Keratinocyte (primary cell): ENCODE measurements at regions not wholly inside any gene's neighbourhood (a gene's known extent, or its start where the extent isn't known, plus 50 kb on each side); places are given as distances from the start of the nearest gene placed in this dataset.

Experiments used
- DNase-seq: peaks from one replicate; pipeline ENCODE4 v3.0.0-alpha.2; 2011; ENCODE audit warnings: low read depth, missing footprints, low spot score
- FAIRE-seq: peaks from 2 replicates; lab custom pipeline; 2011; peaks lifted over from hg19 to GRCh38; lab: Jason Lieb, UNC
- H2AFZ ChIP-seq: 2 replicates; pipeline ENCODE4 v1.6.0; 2012; ENCODE audit warnings: low read length, control low read depth, inconsistent platforms; ENCODE audit not compliant: control insufficient read depth
- H3K27ac ChIP-seq: 2 replicates; pipeline ENCODE4 v1.5.1; 2011; ENCODE audit warnings: low read length; ENCODE audit not compliant: control insufficient read depth, insufficient read depth
- H3K27me3 ChIP-seq: 3 replicates; pipeline ENCODE4 v1.6.0; 2011; ENCODE audit warnings: low read length; ENCODE audit not compliant: control insufficient read depth, insufficient read depth; ENCODE audit errors: extremely low read depth
- H3K36me3 ChIP-seq, 2 experiments: 2 replicates in 1 of 2; 3 replicates in 1 of 2; pipeline ENCODE4 v1.5.1; 2011; ENCODE audit warnings: low read length in 2 of 2, mild to moderate bottlenecking in 1 of 2; ENCODE audit not compliant: control insufficient read depth in 2 of 2, insufficient read depth in 2 of 2; ENCODE audit errors: extremely low read depth in 1 of 2
- H3K4me1 ChIP-seq: 3 replicates; pipeline ENCODE4 v1.5.1; 2011; ENCODE audit warnings: low read length; ENCODE audit not compliant: control insufficient read depth, insufficient read depth; ENCODE audit errors: extremely low read depth
- H3K4me2 ChIP-seq: 3 replicates; pipeline ENCODE4 v1.6.0; 2011; ENCODE audit warnings: low read depth, low read length; ENCODE audit not compliant: control insufficient read depth, insufficient read depth; ENCODE audit errors: extremely low read depth
- H3K4me3 ChIP-seq, 3 experiments: fragments of 200-600 bp in 1 of 3; sonication (generic) in 1 of 3; 2 replicates in 2 of 3; 3 replicates in 1 of 3; pipeline ENCODE4 v1.5.1; 2011 to 2016; ENCODE audit warnings: low read length in 3 of 3, mild to moderate bottlenecking in 3 of 3, control low read depth in 2 of 3, inconsistent platforms in 1 of 3, low read depth in 1 of 3, mixed read lengths in 1 of 3, mixed run types in 1 of 3, moderate library complexity in 1 of 3; ENCODE audit not compliant: control insufficient read depth in 2 of 3, insufficient read depth in 2 of 3; ENCODE audit errors: extremely low read depth in 1 of 3
- H3K79me2 ChIP-seq: 2 replicates; pipeline ENCODE4 v1.6.0; 2012; ENCODE audit warnings: low read length; ENCODE audit not compliant: control insufficient read depth, insufficient read depth
- H3K9ac ChIP-seq: 3 replicates; pipeline ENCODE4 v1.6.0; 2011; ENCODE audit warnings: low read length; ENCODE audit not compliant: control insufficient read depth, insufficient read depth; ENCODE audit errors: extremely low read depth
- H3K9me1 ChIP-seq: 3 replicates; pipeline ENCODE4 v1.6.0; 2011; ENCODE audit warnings: low read length; ENCODE audit not compliant: control insufficient read depth, insufficient read depth; ENCODE audit errors: extremely low read depth
- H3K9me3 ChIP-seq: 2 replicates; pipeline ENCODE4 v1.5.1; 2012; ENCODE audit warnings: low read depth, low read length; ENCODE audit not compliant: control insufficient read depth
- H4K20me1 ChIP-seq: 3 replicates; pipeline ENCODE4 v1.6.0; 2011; ENCODE audit warnings: low read length; ENCODE audit not compliant: control insufficient read depth, insufficient read depth; ENCODE audit errors: extremely low read depth
- CTCF ChIP-seq, 3 experiments: IDR thresholded peaks in 1 of 3; conservative IDR thresholded peaks in 1 of 3; optimal IDR thresholded peaks in 1 of 3; 2 replicates in 2 of 3; 3 replicates in 1 of 3; pipeline versions ENCODE3 to v1.5.1; 2011; ENCODE audit warnings: low read length in 3 of 3, mild to moderate bottlenecking in 3 of 3, moderate library complexity in 2 of 3, control low read depth in 1 of 3, inconsistent platforms in 1 of 3; ENCODE audit not compliant: insufficient read depth in 2 of 3; ENCODE audit errors: extremely low read depth in 1 of 3
- EZH2 ChIP-seq: IDR thresholded peaks from one replicate; pipeline ENCODE4 v1.6.1; 2012; ENCODE audit warnings: inconsistent platforms, mild to moderate bottlenecking, low read length, moderate library complexity
- dilution Hi-C: fragments of 300-500 bp; cut with MboI; formaldehyde crosslinking; loops from one replicate; pipeline ENCODE4 v1.7.0; 2020; ENCODE audit warnings: low sequenced_read_pairs; ENCODE audit not compliant: extremely low pct_ligation_motif_present

- TF ChIP-seq CTCF (optimal IDR thresholded peaks at IDR 0.05 in 1 of 3, IDR thresholded peaks at IDR 0.05 in 1 of 3, conservative IDR thresholded peaks at IDR 0.05 in 1 of 3; ENCODE audit: extremely low read depth in 1 of 3, insufficient read depth in 2 of 3, low read length in 3 of 3) (no peak), EZH2 (no peak)
- Histone ChIP-seq H3K4me2 (no peak overlapping the region), H3K27ac (no peak overlapping the region), H4K20me1 (no peaks in the 10 kb centered on the region), H3K9me3 (no peaks in the 10 kb centered on the region), H3K4me1 (no peaks in the 10 kb centered on the region), H3K79me2 (no peaks in the 10 kb centered on the region), H3K27me3 (no peaks in the 10 kb centered on the region), H3K9me1 (no peaks in the 10 kb centered on the region), H2AFZ (no peak overlapping the region), H3K4me3 (no peak overlapping the region), H3K9ac (no peak overlapping the region), H3K36me3 (no peaks in the 10 kb centered on the region)
- no peak for DNase-seq
- FAIRE-seq, result no peak
- dilution Hi-C loops, result no loop called here
Measured at GRCh38 chr1:82445827-82446226, 645.1 kb downstream of the ADGRL2 start.

GRCh38 chr1:82445132-82445531 lies 644.4 kb downstream of the ADGRL2 start:
- DNase-seq, result no peak
- Histone ChIP-seq H3K4me3 (no peak overlapping the region), H3K4me2 (no peak overlapping the region), H3K9me3 (no peaks in the 10 kb centered on the region), H3K4me1 (no peaks in the 10 kb centered on the region), H4K20me1 (no peaks in the 10 kb centered on the region), H3K27ac (no peak overlapping the region), H3K9me1 (no peaks in the 10 kb centered on the region), H3K9ac (no peak overlapping the region), H3K36me3 (no peaks in the 10 kb centered on the region), H2AFZ (no peak overlapping the region), H3K79me2 (no peaks in the 10 kb centered on the region), H3K27me3 (no peaks in the 10 kb centered on the region)
- dilution Hi-C loops, result no loop called here
- TF ChIP-seq CTCF (optimal IDR thresholded peaks at IDR 0.05 in 1 of 3, IDR thresholded peaks at IDR 0.05 in 1 of 3, conservative IDR thresholded peaks at IDR 0.05 in 1 of 3; ENCODE audit: extremely low read depth in 1 of 3, insufficient read depth in 2 of 3, low read length in 3 of 3), result no peak
- TF ChIP-seq EZH2, result no peak
- peak; percentile 48 for FAIRE-seq
